ENCODE measurements at regions not wholly inside any gene's neighbourhood (a gene's known extent, or its start where the extent isn't known, plus 50 kb on each side); places are given as distances from the start of the nearest gene placed in this dataset.

GRCh38 chr7:145065473-145065872 is 229.6 kb upstream of the TPK1 start:
- TF ChIP-seq CTCF (IDR thresholded peaks at IDR 0.05) (no peak), POLR2A (IDR thresholded peaks at IDR 0.05) (no peak)

Data from thyroid gland (tissue), 4 donors.